ENCODE measurements at regions not wholly inside any gene's neighbourhood (a gene's known extent, or its start where the extent isn't known, plus 50 kb on each side); places are given as distances from the start of the nearest gene placed in this dataset.

DNA sequence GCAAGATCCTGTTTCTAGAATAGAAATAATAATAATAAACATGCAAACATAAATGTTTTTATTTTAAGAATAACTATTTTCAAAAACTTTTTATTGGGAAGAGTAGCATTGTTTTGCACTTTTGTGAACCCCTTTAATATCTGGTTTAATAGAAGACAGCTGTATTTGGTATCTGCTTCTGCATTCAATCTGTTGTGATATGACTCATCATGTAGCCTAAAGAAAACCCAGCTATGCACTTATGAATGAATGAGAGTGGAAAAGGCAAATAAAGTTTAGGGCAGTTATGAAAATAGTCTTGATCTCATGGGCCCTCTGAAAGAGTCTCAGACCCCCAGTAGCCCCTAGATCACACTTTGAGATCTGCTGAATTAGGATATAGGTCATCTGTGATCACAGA lies 100.4 kb upstream of the PPP2R3A start:
- TF ChIP-seq POLR2A (IDR thresholded peaks at IDR 0.05; ENCODE audit: extremely low read depth, insufficient read length) = no peak
- TF ChIP-seq, protein P1, sequence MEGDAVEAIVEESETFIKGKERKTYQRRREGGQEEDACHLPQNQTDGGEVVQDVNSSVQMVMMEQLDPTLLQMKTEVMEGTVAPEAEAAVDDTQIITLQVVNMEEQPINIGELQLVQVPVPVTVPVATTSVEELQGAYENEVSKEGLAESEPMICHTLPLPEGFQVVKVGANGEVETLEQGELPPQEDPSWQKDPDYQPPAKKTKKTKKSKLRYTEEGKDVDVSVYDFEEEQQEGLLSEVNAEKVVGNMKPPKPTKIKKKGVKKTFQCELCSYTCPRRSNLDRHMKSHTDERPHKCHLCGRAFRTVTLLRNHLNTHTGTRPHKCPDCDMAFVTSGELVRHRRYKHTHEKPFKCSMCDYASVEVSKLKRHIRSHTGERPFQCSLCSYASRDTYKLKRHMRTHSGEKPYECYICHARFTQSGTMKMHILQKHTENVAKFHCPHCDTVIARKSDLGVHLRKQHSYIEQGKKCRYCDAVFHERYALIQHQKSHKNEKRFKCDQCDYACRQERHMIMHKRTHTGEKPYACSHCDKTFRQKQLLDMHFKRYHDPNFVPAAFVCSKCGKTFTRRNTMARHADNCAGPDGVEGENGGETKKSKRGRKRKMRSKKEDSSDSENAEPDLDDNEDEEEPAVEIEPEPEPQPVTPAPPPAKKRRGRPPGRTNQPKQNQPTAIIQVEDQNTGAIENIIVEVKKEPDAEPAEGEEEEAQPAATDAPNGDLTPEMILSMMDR (IDR thresholded peaks at IDR 0.05; ENCODE audit: low read depth, low read length) = no peak
- TF ChIP-seq, protein P2, sequence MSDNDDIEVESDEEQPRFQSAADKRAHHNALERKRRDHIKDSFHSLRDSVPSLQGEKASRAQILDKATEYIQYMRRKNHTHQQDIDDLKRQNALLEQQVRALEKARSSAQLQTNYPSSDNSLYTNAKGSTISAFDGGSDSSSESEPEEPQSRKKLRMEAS (IDR thresholded peaks at IDR 0.05; ENCODE audit: low read depth, low read length) = no peak
- TF ChIP-seq MYC (IDR thresholded peaks at IDR 0.05; ENCODE audit: low read depth, low read length) = no peak
